ENCODE measurements at regions not wholly inside any gene's neighbourhood (a gene's known extent, or its start where the extent isn't known, plus 50 kb on each side); places are given as distances from the start of the nearest gene placed in this dataset.
A peak's percentile ranks its signal among the peaks of the same experiment; 100 is the strongest.
"Not testable (repeated sequence)": the region's sequence is repeated elsewhere in the genome, so short reads cannot be mapped to it uniquely, and the experiment has no call there.

DNA sequence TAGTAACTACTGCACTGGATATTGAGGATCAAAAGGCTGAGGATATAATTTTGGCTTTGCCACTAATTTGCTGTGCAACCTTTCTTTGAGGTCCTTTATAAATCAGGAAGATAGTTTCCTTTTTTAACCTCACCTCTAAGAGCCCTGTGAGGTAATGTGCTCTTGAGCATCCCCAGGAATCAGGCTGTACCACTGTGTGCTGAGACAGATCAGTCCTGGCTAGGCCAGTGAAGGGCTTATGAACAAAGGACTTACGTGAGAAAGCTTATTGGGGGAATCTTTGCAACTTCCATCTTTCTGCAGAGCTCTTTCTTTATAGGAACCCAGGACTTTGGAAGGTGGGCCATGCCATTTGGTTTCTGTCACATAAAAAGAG is 188.9 kb downstream of the SIPA1L2 start:
- no peak for DNase-seq

GRCh38 chr1:232440325-232441035 is 189.5 kb downstream of the SIPA1L2 start:
- no peak for DNase-seq

DNA sequence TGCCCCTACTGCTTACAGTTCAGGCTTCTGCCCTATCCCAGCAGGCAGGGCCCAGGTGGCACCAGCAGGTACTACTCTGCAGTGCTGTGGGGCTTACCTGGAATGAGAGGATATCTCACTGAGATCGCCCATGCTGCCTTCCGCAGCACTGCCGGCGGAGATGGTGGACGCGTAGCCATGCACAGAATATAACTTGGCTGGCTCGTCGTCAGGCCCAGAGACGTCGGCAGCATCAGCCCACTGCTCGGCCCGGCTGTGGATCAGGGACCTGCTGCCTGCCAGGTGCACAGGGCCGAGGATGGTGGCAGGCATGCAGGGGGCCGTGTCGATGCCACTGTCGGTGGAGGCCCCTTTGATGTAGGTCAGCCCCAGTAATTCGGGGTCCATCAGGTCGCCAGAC is 190.9 kb downstream of the SIPA1L2 start:
- DNase-seq, result no peak

GRCh38 chr1:232438476-232438875 is 191.5 kb downstream of the SIPA1L2 start:
- no peak for DNase-seq

DNA sequence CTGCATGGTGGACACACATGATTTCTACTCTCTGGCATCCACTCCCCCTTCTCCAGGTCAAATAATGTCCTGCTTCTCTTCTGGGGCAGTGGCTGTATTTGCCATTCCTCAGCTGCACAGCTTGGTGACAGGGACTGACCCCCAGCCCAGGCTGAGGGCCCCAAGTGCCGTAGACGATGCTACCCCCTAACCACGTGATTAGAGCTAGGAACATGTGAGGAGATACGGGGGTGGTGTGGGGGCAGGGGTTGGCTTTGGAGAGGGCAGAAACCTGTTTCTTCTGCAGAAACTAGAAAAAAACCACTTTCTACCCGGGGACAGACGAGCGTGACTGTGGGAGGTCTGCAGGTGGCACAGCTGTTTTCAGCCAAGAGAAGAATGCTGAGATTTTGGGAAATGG is 192.4 kb downstream of the SIPA1L2 start:
- no peak for DNase-seq

DNA sequence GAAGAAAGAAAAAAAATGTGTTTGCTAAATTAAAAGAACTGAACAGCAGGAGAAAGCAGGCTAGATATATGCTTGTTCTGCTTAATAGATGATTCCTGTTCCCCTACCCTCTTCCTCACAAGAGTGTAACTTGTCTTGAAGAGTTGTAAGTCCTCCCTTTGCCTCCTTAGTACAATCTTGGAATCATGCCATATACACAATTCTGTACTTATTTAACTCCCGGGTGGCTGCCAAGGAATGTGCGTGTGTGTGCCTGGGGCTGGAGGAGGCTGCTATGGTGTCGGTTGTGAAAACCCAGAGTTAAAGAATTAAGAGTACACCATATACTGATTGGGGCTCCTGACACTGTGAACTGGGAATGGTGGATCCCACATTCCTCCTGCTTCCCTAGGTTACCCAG is 194.2 kb downstream of the SIPA1L2 start:
- DNase-seq, result no peak

GRCh38 chr1:232432313-232432712 is 197.6 kb downstream of the SIPA1L2 start:
- no peak for DNase-seq

DNA sequence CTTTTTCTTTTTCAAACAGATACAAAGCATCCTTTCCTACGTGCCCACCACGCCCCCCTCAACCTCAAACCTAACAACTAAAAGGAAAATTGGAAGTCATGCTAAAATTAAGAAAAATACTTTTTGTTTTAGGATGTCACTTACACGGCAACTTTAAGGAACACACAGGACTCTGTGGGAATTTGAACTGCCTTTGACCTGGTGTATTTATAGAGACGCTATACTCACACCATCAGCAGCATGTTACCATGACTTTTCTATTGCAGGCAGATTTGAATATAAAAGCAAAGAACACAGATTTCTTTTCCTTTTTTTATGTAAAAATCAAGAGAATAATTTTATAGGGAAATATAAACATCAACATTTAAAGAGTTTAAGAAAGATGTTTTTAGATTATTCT is 198.2 kb downstream of the SIPA1L2 start:
- no peak for DNase-seq

DNA sequence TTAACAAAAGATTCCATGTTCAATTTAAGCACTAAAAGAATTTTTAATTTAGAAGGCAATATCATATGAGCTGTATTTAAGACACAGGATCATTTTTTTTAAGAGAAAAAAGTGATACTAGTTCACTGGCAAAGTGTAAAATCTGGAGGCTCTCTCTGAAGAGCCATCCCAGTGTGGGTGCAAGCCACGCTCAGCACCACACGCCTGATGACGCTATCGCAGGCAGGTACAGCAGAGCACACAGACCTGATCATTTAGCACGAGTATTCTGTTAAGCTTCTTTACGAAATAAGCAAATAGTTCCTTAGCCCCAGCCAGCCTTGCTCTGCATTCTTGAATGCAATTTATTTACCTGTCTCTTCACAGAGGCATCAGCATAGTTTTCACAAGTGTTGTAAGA is 198.6 kb downstream of the SIPA1L2 start:
- no peak for DNase-seq

DNA sequence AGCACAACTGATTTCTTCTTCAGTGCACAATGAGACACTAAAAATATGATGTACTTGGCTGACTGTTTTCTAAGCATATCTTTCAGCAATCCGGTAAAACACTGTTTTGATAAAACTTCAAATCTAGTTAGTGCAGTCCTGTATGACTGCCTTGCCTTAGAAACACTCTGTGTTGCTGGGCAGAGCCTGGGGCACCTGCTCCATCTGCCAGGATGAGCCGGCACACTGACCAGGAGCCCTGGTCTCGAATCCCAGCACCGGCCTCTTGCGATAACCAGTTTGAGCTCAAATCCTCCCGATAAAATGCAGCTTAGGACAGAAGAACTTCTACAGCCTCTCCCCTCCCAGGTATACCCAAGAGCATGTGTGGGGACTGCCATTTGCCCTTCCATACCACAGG is 199.5 kb downstream of the SIPA1L2 start:
- DNase-seq, result no peak

- DNase-seq, result peak; percentile 57
Observed at GRCh38 chr1:232428786-232429530, 201.0 kb downstream of the SIPA1L2 start.

GRCh38 chr1:232428036-232428645 is 201.8 kb downstream of the SIPA1L2 start:
- DNase-seq, result no peak

DNA sequence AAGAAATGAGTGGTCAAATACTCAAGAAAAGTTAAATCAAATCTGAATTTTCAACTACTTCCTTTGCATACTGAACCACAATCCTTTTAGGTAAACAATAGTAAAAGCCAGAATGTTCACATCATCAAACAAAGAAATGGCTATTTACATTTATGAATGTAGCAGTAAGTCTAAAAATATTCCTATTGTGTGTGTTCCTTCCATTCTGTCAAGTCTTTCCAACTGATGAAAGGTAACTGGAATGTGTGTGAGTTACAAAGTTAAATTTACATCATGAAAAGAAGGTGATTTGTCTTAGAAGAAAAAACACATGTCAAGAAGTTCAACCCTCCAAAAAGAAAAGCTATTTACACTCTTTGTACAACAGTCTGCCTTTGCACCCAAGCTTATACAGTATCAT is 203.1 kb downstream of the SIPA1L2 start:
- DNase-seq, result no peak

GRCh38 chr1:232425421-232425820 is 204.5 kb downstream of the SIPA1L2 start:
- DNase-seq, result no peak

DNA sequence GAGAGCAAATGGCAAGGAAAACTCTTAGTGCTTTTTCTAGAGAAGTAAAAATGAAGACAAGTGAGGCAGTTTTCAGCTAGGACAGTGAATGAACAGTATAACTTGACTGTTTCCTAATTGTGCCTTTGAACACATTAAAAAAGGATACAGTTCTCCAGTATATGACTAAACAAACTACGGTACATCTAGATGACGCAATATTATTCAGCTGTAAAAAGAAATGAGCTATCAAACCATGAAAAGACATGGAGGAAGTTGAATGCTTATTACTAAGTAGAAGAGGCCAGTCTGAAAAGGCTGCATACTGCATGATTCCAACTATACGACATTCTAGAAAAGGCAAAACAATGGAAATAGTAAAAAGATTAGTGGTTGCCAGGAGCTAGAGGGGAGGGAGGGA is 206.3 kb downstream of the SIPA1L2 start:
- no peak for DNase-seq

- no peak for DNase-seq
Observed at GRCh38 chr1:232422898-232423297, 207.0 kb downstream of the SIPA1L2 start.

DNA sequence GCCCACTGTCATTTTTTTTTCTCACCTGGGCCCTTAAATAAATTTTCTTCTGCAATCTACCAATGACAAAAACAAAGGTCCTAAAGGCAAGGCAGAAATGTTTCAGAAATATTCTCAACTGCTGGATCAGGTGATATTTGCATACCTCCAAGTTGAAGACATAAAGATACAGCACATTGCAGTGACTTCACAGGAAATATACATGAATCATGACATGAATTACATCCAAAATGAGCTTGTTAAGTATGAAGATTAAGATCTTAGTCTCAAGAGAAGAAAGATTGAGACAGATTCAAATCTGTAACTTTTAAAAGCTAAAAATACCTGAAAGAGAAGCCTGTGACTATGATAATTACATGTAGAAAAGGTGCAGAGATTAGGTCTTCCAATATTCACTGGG is 207.8 kb downstream of the SIPA1L2 start:
- no peak for DNase-seq

- DNase-seq, result no peak
Observed at GRCh38 chr1:232421143-232421796, 208.7 kb downstream of the SIPA1L2 start.

- peak; percentile 56 for DNase-seq
Observed at GRCh38 chr1:232417636-232418248, 212.2 kb downstream of the SIPA1L2 start.

DNA sequence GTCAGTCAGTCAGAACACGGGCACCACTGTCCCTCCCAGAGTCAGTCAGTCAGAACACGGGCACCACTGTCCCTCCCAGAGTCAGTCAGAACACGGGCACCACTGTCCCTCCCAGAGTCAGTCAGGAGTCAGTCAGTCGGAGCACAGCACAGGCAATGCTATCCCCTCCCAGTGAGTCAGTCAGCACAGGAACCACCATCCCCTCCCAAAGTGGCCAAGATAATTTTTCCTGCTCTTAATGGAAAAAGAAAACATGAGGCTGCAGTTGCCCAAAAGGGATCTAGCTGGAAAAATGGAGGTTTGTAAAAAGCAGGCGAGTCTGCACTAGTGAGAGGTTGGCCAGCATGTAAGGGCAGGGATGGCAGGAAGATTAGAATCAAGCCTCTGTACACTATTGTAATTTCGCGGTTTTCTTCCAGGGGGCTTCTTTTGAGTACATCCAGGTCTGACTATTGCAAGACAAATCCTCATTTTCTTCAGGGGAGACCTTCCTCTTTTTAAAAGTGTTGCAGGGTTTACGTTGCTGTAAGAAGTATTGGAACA is 213.8 kb downstream of the SIPA1L2 start:
- DNase-seq, result no peak

DNA sequence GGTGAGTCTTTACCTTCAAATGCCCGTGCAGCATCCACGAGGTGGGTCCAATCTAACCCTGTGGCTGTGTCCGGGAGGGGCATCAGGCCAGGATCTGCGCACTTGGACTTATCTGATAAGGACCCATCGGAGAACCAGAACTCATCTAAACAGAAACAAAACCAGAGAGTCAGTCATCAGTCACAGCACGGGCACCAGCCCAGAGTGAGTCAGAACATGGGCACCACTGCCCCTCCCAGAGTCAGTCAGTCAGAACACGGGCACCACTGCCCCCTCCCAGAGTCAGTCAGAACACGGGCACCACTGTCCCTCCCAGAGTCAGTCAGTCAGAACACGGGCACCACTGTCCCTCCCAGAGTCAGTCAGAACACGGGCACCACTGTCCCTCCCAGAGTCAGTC is 214.5 kb downstream of the SIPA1L2 start:
- not testable (repeated sequence) for DNase-seq

- DNase-seq, result no peak
Observed at GRCh38 chr1:232414100-232414499, 215.8 kb downstream of the SIPA1L2 start.

DNA sequence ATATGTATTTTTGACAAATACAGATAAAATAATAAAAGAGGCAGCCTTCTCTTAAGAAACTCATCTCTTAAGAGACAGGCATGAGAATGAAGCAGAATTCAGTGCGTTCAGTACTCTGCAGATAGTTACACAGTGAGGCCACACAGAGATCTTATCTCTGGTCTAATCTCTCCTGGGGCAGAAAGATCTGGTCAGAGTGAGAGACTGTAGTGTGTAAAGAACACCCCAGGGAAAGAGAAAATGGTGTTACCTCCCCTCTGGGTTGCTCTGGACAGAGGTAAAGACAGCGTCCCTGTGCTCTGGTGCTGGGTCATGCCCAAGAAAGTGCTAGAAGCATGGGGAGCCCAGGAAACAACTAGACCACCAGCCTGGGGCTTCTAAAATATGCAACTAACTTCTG is 216.3 kb downstream of the SIPA1L2 start:
- DNase-seq, result no peak

Measured in retina (tissue), 1 donor.